ENCODE measurements at regions not wholly inside any gene's neighbourhood (a gene's known extent, or its start where the extent isn't known, plus 50 kb on each side); places are given as distances from the start of the nearest gene placed in this dataset.
A peak's percentile ranks its signal among the peaks of the same experiment; 100 is the strongest.

GRCh38 chr2:57758686-57759085 is 287.9 kb upstream of the VRK2 start:
- Mint-ChIP-seq H3K4me1 (peaks cover 0 to 2% (median 0%) of the 10 kb centered on the region in 4 donors), H3K27me3 (no peaks in the 10 kb centered on the region), H3K4me3 (no peak overlapping the region), H3K36me3 (no peaks in the 10 kb centered on the region), H3K9me3 (no peaks in the 10 kb centered on the region), H3K27ac (no peak overlapping the region)
- no peak for ATAC-seq (ENCODE audit: low read depth in 2 of 2)
- Histone ChIP-seq H3K36me3 (ENCODE audit: control insufficient read depth, insufficient read depth, low read length) (no peaks in the 10 kb centered on the region), H3K27ac (ENCODE audit: insufficient read depth, low read length, poor library complexity, severe bottlenecking) (no peak overlapping the region), H3K4me1 (ENCODE audit: control insufficient read depth, insufficient read depth, low read length, poor library complexity, severe bottlenecking) (peaks cover 4% of the 10 kb centered on the region), H3K9me3 (ENCODE audit: control insufficient read depth in 2 of 2, low read length in 2 of 2) (no peaks in the 10 kb centered on the region), H3K27me3 (ENCODE audit: control insufficient read depth, insufficient read depth, low read length) (no peaks in the 10 kb centered on the region), H3K4me3 (ENCODE audit: low read depth, low read length) (no peak overlapping the region)
- DNase-seq, result no peak

- H3K27me3 Mint-ChIP-seq, result no peaks in the 10 kb centered on the region
- no peak for DNase-seq
These were observed 287.5 kb upstream of the VRK2 start for GRCh38 chr2:57759131-57759530.

GRCh38 chr2:57759822-57760300 is 286.7 kb upstream of the VRK2 start:
- Mint-ChIP-seq H3K9me3 (no peaks in the 10 kb centered on the region), H3K27me3 (no peaks in the 10 kb centered on the region)

More at GRCh38 chr2:57759131-57759530, 287.5 kb upstream of the VRK2 start:
- no peak overlapping the region for H3K4me3 ChIP-seq (ENCODE audit: low read depth, low read length)
- ATAC-seq (ENCODE audit: low read depth in 2 of 2), result no peak
- H3K36me3 ChIP-seq (ENCODE audit: control insufficient read depth, insufficient read depth, low read length), result no peaks in the 10 kb centered on the region
- no peak overlapping the region for H3K4me3 Mint-ChIP-seq
- H3K9me3 ChIP-seq (ENCODE audit: control insufficient read depth in 2 of 2, low read length in 2 of 2), result no peaks in the 10 kb centered on the region
- H3K27ac Mint-ChIP-seq, result no peak overlapping the region
- H3K4me1 Mint-ChIP-seq, result peaks cover 0 to 2% (median 0%) of the 10 kb centered on the region in 4 donors
- no peak overlapping the region for H3K27ac ChIP-seq (ENCODE audit: insufficient read depth, low read length, poor library complexity, severe bottlenecking)
- no peaks in the 10 kb centered on the region for H3K27me3 ChIP-seq (ENCODE audit: control insufficient read depth, insufficient read depth, low read length)
- no peaks in the 10 kb centered on the region for H3K9me3 Mint-ChIP-seq
- H3K36me3 Mint-ChIP-seq, result no peaks in the 10 kb centered on the region
- H3K4me1 ChIP-seq (ENCODE audit: control insufficient read depth, insufficient read depth, low read length, poor library complexity, severe bottlenecking), result peaks cover 4% of the 10 kb centered on the region

GRCh38 chr2:57760381-57760801 is 286.2 kb upstream of the VRK2 start:
- Histone ChIP-seq H3K4me1 (ENCODE audit: control insufficient read depth, insufficient read depth, low read length, poor library complexity, severe bottlenecking) (peaks cover 4% of the 10 kb centered on the region), H3K27me3 (ENCODE audit: control insufficient read depth, insufficient read depth, low read length) (no peaks in the 10 kb centered on the region), H3K27ac (ENCODE audit: insufficient read depth, low read length, poor library complexity, severe bottlenecking) (no peak overlapping the region), H3K9me3 (ENCODE audit: control insufficient read depth in 2 of 2, low read length in 2 of 2) (no peaks in the 10 kb centered on the region), H3K4me3 (ENCODE audit: low read depth, low read length) (no peak overlapping the region), H3K36me3 (ENCODE audit: control insufficient read depth, insufficient read depth, low read length) (no peaks in the 10 kb centered on the region)
- no peaks in the 10 kb centered on the region for H3K9me3 Mint-ChIP-seq
- H3K27me3 Mint-ChIP-seq, result no peaks in the 10 kb centered on the region
- peak overlapping the region in 1 of 3 donors; percentile 70 for H3K27ac Mint-ChIP-seq
- peaks cover 0 to 2% (median 0%) of the 10 kb centered on the region in 4 donors for H3K4me1 Mint-ChIP-seq
- peak overlapping the region in 1 of 4 donors; percentile 79 for H3K4me3 Mint-ChIP-seq
- ATAC-seq (ENCODE audit: low read depth in 2 of 2) (no peak), DNase-seq (no peak)
- H3K36me3 Mint-ChIP-seq, result no peaks in the 10 kb centered on the region

More at GRCh38 chr2:57759822-57760300, 286.7 kb upstream of the VRK2 start:
- Mint-ChIP-seq H3K36me3 (no peaks in the 10 kb centered on the region), H3K27ac (peak overlapping the region in 1 of 3 donors; percentile 70), H3K4me3 (peak overlapping the region in 1 of 4 donors; percentile 79), H3K4me1 (peaks cover 0 to 2% (median 0%) of the 10 kb centered on the region in 4 donors)
- Histone ChIP-seq H3K36me3 (ENCODE audit: control insufficient read depth, insufficient read depth, low read length) (no peaks in the 10 kb centered on the region), H3K27ac (ENCODE audit: insufficient read depth, low read length, poor library complexity, severe bottlenecking) (no peak overlapping the region), H3K9me3 (ENCODE audit: control insufficient read depth in 2 of 2, low read length in 2 of 2) (no peaks in the 10 kb centered on the region), H3K4me1 (ENCODE audit: control insufficient read depth, insufficient read depth, low read length, poor library complexity, severe bottlenecking) (peaks cover 4% of the 10 kb centered on the region), H3K4me3 (ENCODE audit: low read depth, low read length) (no peak overlapping the region), H3K27me3 (ENCODE audit: control insufficient read depth, insufficient read depth, low read length) (no peaks in the 10 kb centered on the region)
- ATAC-seq (ENCODE audit: low read depth in 2 of 2), result peak; percentile 62
- peak; percentile 43 to 59 (median 56) for DNase-seq

- Mint-ChIP-seq H3K9me3 (peaks cover 0 to 2% (median 0%) of the 10 kb centered on the region in 7 donors), H3K4me3 (no peak overlapping the region), H3K36me3 (no peaks in the 10 kb centered on the region), H3K4me1 (no peaks in the 10 kb centered on the region), H3K27ac (no peak overlapping the region), H3K27me3 (no peaks in the 10 kb centered on the region)
- ATAC-seq (ENCODE audit: low read depth in 2 of 2), result no peak
- Histone ChIP-seq H3K27ac (ENCODE audit: insufficient read depth, low read length, poor library complexity, severe bottlenecking) (no peak overlapping the region), H3K4me3 (ENCODE audit: low read depth, low read length) (no peak overlapping the region), H3K36me3 (ENCODE audit: control insufficient read depth, insufficient read depth, low read length) (no peaks in the 10 kb centered on the region), H3K27me3 (ENCODE audit: control insufficient read depth, insufficient read depth, low read length) (no peaks in the 10 kb centered on the region), H3K9me3 (ENCODE audit: control insufficient read depth in 2 of 2, low read length in 2 of 2) (no peaks in the 10 kb centered on the region), H3K4me1 (ENCODE audit: control insufficient read depth, insufficient read depth, low read length, poor library complexity, severe bottlenecking) (no peaks in the 10 kb centered on the region)
- no peak for DNase-seq
These were observed 269.7 kb upstream of the VRK2 start for GRCh38 chr2:57776916-57777315.

GRCh38 chr2:57782587-57782986 is 264.0 kb upstream of the VRK2 start:
- ATAC-seq (ENCODE audit: low read depth in 2 of 2) (no peak), DNase-seq (no peak)
- Histone ChIP-seq H3K27me3 (ENCODE audit: control insufficient read depth, insufficient read depth, low read length) (no peaks in the 10 kb centered on the region), H3K9me3 (ENCODE audit: control insufficient read depth in 2 of 2, low read length in 2 of 2) (no peaks in the 10 kb centered on the region), H3K4me3 (ENCODE audit: low read depth, low read length) (no peak overlapping the region), H3K27ac (ENCODE audit: insufficient read depth, low read length, poor library complexity, severe bottlenecking) (no peak overlapping the region), H3K36me3 (ENCODE audit: control insufficient read depth, insufficient read depth, low read length) (no peaks in the 10 kb centered on the region), H3K4me1 (ENCODE audit: control insufficient read depth, insufficient read depth, low read length, poor library complexity, severe bottlenecking) (no peaks in the 10 kb centered on the region)
- no peaks in the 10 kb centered on the region for H3K36me3 Mint-ChIP-seq
- no peaks in the 10 kb centered on the region for H3K27me3 Mint-ChIP-seq
- no peaks in the 10 kb centered on the region for H3K4me1 Mint-ChIP-seq
- no peak overlapping the region for H3K27ac Mint-ChIP-seq
- H3K9me3 Mint-ChIP-seq, result peaks cover 0 to 2% (median 0%) of the 10 kb centered on the region in 7 donors
- no peak overlapping the region for H3K4me3 Mint-ChIP-seq

- Histone ChIP-seq H3K4me1 (ENCODE audit: control insufficient read depth, insufficient read depth, low read length, poor library complexity, severe bottlenecking) (no peaks in the 10 kb centered on the region), H3K4me3 (ENCODE audit: low read depth, low read length) (no peak overlapping the region), H3K36me3 (ENCODE audit: control insufficient read depth, insufficient read depth, low read length) (no peaks in the 10 kb centered on the region), H3K27me3 (ENCODE audit: control insufficient read depth, insufficient read depth, low read length) (no peaks in the 10 kb centered on the region), H3K9me3 (ENCODE audit: control insufficient read depth in 2 of 2, low read length in 2 of 2) (no peaks in the 10 kb centered on the region), H3K27ac (ENCODE audit: insufficient read depth, low read length, poor library complexity, severe bottlenecking) (no peak overlapping the region)
- Mint-ChIP-seq H3K4me1 (no peaks in the 10 kb centered on the region), H3K36me3 (no peaks in the 10 kb centered on the region), H3K27me3 (no peaks in the 10 kb centered on the region), H3K9me3 (peaks cover 0 to 11% (median 4%) of the 10 kb centered on the region in 7 donors), H3K27ac (no peak overlapping the region), H3K4me3 (no peak overlapping the region)
- DNase-seq (no peak), ATAC-seq (ENCODE audit: low read depth in 2 of 2) (no peak)
These were observed 253.3 kb upstream of the VRK2 start for GRCh38 chr2:57793310-57793709.

- Mint-ChIP-seq H3K27ac (no peak overlapping the region), H3K4me1 (no peaks in the 10 kb centered on the region), H3K4me3 (no peak overlapping the region), H3K9me3 (peaks cover 3 to 17% (median 6%) of the 10 kb centered on the region in 7 donors), H3K27me3 (no peaks in the 10 kb centered on the region), H3K36me3 (no peaks in the 10 kb centered on the region)
- H3K4me3 ChIP-seq (ENCODE audit: low read depth, low read length), result no peak overlapping the region
- ATAC-seq (ENCODE audit: low read depth in 2 of 2) (no peak), DNase-seq (no peak)
- H3K36me3 ChIP-seq (ENCODE audit: control insufficient read depth, insufficient read depth, low read length), result no peaks in the 10 kb centered on the region
- no peak overlapping the region for H3K27ac ChIP-seq (ENCODE audit: insufficient read depth, low read length, poor library complexity, severe bottlenecking)
- H3K4me1 ChIP-seq (ENCODE audit: control insufficient read depth, insufficient read depth, low read length, poor library complexity, severe bottlenecking), result no peaks in the 10 kb centered on the region
- H3K9me3 ChIP-seq (ENCODE audit: control insufficient read depth in 2 of 2, low read length in 2 of 2), result peaks cover 0 to 5% of the 10 kb centered on the region in 2 experiments
- no peaks in the 10 kb centered on the region for H3K27me3 ChIP-seq (ENCODE audit: control insufficient read depth, insufficient read depth, low read length)
These were observed 250.1 kb upstream of the VRK2 start for GRCh38 chr2:57796527-57796926.

Measured in CD4-positive, CD25-positive, alpha-beta regulatory T cell (primary cell).